Smooth muscle cell (in vitro differentiated cells): ENCODE measurements at regions not wholly inside any gene's neighbourhood (a gene's known extent, or its start where the extent isn't known, plus 50 kb on each side); places are given as distances from the start of the nearest gene placed in this dataset.

Experiments used
- DNase-seq: peaks from one replicate; lab custom pipeline; 2025; ENCODE audit not compliant: unreplicated experiment; lab: John Stamatoyannopoulos, UW
- H2AFZ ChIP-seq: fragments of 200-600 bp; sonication (generic); 2 replicates; pipeline ENCODE4 v1.6.0; 2016; ENCODE audit warnings: antibody characterized with exemption, low read depth, mild to moderate bottlenecking
- H3F3A ChIP-seq: fragments of 200-600 bp; sonication (generic); 2 replicates; pipeline ENCODE4 v1.6.0; 2017; ENCODE audit warnings: antibody characterized with exemption, low read depth
- H3K27ac ChIP-seq: fragments of 200-600 bp; sonication (generic); 2 replicates; pipeline ENCODE4 v1.5.1; 2016; ENCODE audit warnings: low read depth, mild to moderate bottlenecking
- H3K27me3 ChIP-seq: fragments of 200-600 bp; sonication (generic); 2 replicates; pipeline ENCODE4 v1.6.1; 2016; ENCODE audit warnings: low read depth, mild to moderate bottlenecking
- H3K36me3 ChIP-seq: fragments of 200-600 bp; sonication (generic); 2 replicates; pipeline ENCODE4 v1.5.1; 2016; ENCODE audit warnings: low read depth
- H3K4me1 ChIP-seq: fragments of 200-600 bp; sonication (generic); 2 replicates; pipeline ENCODE4 v1.5.1; 2016; ENCODE audit warnings: low read depth
- H3K4me2 ChIP-seq: fragments of 200-600 bp; sonication (generic); 2 replicates; pipeline ENCODE4 v1.6.0; 2016; ENCODE audit warnings: mild to moderate bottlenecking
- H3K4me3 ChIP-seq: fragments of 200-600 bp; sonication (generic); 2 replicates; pipeline ENCODE4 v1.5.1; 2016; ENCODE audit warnings: mild to moderate bottlenecking
- H3K79me2 ChIP-seq: fragments of 200-600 bp; sonication (generic); 2 replicates; pipeline ENCODE4 v1.6.0; 2016; ENCODE audit warnings: low read depth, mild to moderate bottlenecking
- H3K9ac ChIP-seq: fragments of 200-600 bp; sonication (generic); 2 replicates; pipeline ENCODE4 v1.6.0; 2016; ENCODE audit warnings: low read depth
- H3K9me3 ChIP-seq: fragments of 200-600 bp; sonication (generic); replicated peaks from 2 replicates; pipeline ENCODE4 v1.5.1; 2016; ENCODE audit warnings: low read depth
- H4K20me1 ChIP-seq: fragments of 200-600 bp; sonication (generic); 2 replicates; pipeline ENCODE4 v1.6.0; 2016; ENCODE audit warnings: low read depth
- CTCF ChIP-seq: fragments of 200-600 bp; sonication (generic); IDR thresholded peaks from 2 replicates; pipeline ENCODE4 v1.5.1; 2017; ENCODE audit warnings: borderline replicate concordance, mild to moderate bottlenecking, antibody characterized with exemption; ENCODE audit not compliant: insufficient read depth, poor library complexity, severe bottlenecking
- WGBS: methylation state at CpG from one replicate; pipeline ENCODE4 v1.1.7; 2016; ENCODE audit warnings: low lambda C conversion rate; 5-methylcytosine and 5-hydroxymethylcytosine counted together

- Histone ChIP-seq H4K20me1 (no peaks in the 10 kb centered on the region), H3K27me3 (peaks cover 5% of the 10 kb centered on the region), H3K36me3 (no peaks in the 10 kb centered on the region), H3K4me2 (no peak overlapping the region), H3K4me1 (no peaks in the 10 kb centered on the region), H3K9ac (no peak overlapping the region), H3F3A (no peaks in the 10 kb centered on the region), H3K4me3 (no peak overlapping the region), H3K79me2 (no peaks in the 10 kb centered on the region), H3K9me3 (no peaks in the 10 kb centered on the region), H3K27ac (no peak overlapping the region), H2AFZ (no peak overlapping the region)
- WGBS: 90% methylated on average over 1 of the region's 1 CpG
- no peak for DNase-seq
- TF ChIP-seq CTCF: no peak
These were observed 275.5 kb downstream of the FAM181B start for GRCh38 chr11:82458147-82458546.

GRCh38 chr11:82450996-82451395 lies 282.7 kb downstream of the FAM181B start:
- H4K20me1 ChIP-seq: no peaks in the 10 kb centered on the region
- no peaks in the 10 kb centered on the region for H3K36me3 ChIP-seq
- H3K79me2 ChIP-seq: no peaks in the 10 kb centered on the region
- DNase-seq: no peak
- H3K4me3 ChIP-seq: no peak overlapping the region
- H3K27ac ChIP-seq: no peak overlapping the region
- H3K9me3 ChIP-seq: no peaks in the 10 kb centered on the region
- TF ChIP-seq CTCF: no peak
- H3K4me2 ChIP-seq: no peak overlapping the region
- no peak overlapping the region for H3K9ac ChIP-seq
- H3F3A ChIP-seq: no peaks in the 10 kb centered on the region
- no peaks in the 10 kb centered on the region for H3K4me1 ChIP-seq
- H3K27me3 ChIP-seq: peaks cover 12% of the 10 kb centered on the region
- no peak overlapping the region for H2AFZ ChIP-seq

GRCh38 chr11:82406611-82407010 lies 327.1 kb downstream of the FAM181B start:
- no peak overlapping the region for H3K4me2 ChIP-seq
- H3K4me1 ChIP-seq: peaks cover 7% of the 10 kb centered on the region
- no peak overlapping the region for H3K9ac ChIP-seq
- H2AFZ ChIP-seq: no peak overlapping the region
- no peaks in the 10 kb centered on the region for H3K36me3 ChIP-seq
- H3K9me3 ChIP-seq: no peaks in the 10 kb centered on the region
- H3K27ac ChIP-seq: no peak overlapping the region
- H4K20me1 ChIP-seq: no peaks in the 10 kb centered on the region
- no peak for DNase-seq
- no peak overlapping the region for H3K4me3 ChIP-seq
- no peaks in the 10 kb centered on the region for H3K79me2 ChIP-seq
- peaks cover 6% of the 10 kb centered on the region for H3F3A ChIP-seq
- no peak for TF ChIP-seq CTCF
- H3K27me3 ChIP-seq: no peaks in the 10 kb centered on the region

DNA sequence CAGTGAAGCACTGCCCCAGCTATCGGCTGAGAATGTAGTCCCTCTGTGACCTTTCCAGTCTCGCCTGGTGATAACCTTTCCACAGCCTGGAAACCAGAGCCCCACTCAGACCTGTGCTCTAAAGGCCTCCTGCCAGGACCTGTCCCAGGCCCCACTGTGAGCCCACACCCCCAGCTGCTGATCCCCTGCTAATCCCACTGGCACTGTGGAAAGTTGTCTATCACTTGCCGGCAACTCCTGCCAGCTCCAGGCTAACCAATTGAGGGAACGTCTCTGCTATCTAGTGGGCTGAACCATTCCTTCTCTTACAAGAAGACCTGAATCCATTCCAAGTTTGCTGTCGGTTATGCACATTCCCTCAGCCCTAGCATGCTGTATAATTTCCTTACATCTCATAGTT lies 328.2 kb downstream of the FAM181B start:
- Histone ChIP-seq H3K27ac (no peak overlapping the region), H2AFZ (no peak overlapping the region), H4K20me1 (no peaks in the 10 kb centered on the region), H3K4me1 (peaks cover 7% of the 10 kb centered on the region), H3K36me3 (no peaks in the 10 kb centered on the region), H3K27me3 (no peaks in the 10 kb centered on the region), H3K79me2 (no peaks in the 10 kb centered on the region), H3K4me3 (no peak overlapping the region), H3F3A (peaks cover 9% of the 10 kb centered on the region), H3K4me2 (peak overlapping the region; percentile 35), H3K9ac (no peak overlapping the region), H3K9me3 (no peaks in the 10 kb centered on the region)
- TF ChIP-seq CTCF: no peak
- DNase-seq: no peak
- 29% methylated on average over 5 of the region's 5 CpGs for WGBS
